Uterus (tissue), 3 donors: ENCODE measurements at regions not wholly inside any gene's neighbourhood (a gene's known extent, or its start where the extent isn't known, plus 50 kb on each side); places are given as distances from the start of the nearest gene placed in this dataset.

Source experiments
- DNase-seq, 2 donors: peaks; one replicate each; pipeline ENCODE4 v3.0.0-alpha.2; 2019 to 2020
- H3K27ac ChIP-seq, 2 donors: fragments of 200-600 bp; sonication (generic); 1 replicate in 1 of 2; 2 replicates in 1 of 2; pipeline ENCODE4 v1.5.1; 2016 to 2018
- H3K27me3 ChIP-seq, 2 donors: fragments of 200-600 bp; sonication (generic); one replicate each; pipeline ENCODE4 v1.5.1; 2018 to 2019; ENCODE audit warnings: control low read depth in 1 of 2
- H3K36me3 ChIP-seq, 2 donors: fragments of 200-600 bp; sonication (generic); one replicate each; pipeline ENCODE4 v1.5.1; 2019; ENCODE audit warnings: control low read depth in 1 of 2
- H3K4me1 ChIP-seq, 2 donors: fragments of 200-600 bp; sonication (generic); one replicate each; pipeline ENCODE4 v1.5.1; 2018 to 2019; ENCODE audit warnings: control low read depth in 1 of 2
- H3K4me3 ChIP-seq, 2 donors: fragments of 200-600 bp; sonication (generic); 1 replicate in 1 of 2; 2 replicates in 1 of 2; pipeline ENCODE4 v1.5.1; 2018 to 2019; ENCODE audit warnings: mild to moderate bottlenecking in 1 of 2
- H3K9me3 ChIP-seq, 2 donors: fragments of 200-600 bp; sonication (generic); one replicate each; pipeline ENCODE4 v1.5.1; 2019; ENCODE audit warnings: control low read depth in 1 of 2
- CTCF ChIP-seq, 4 experiments: fragments of 200-600 bp in 2 of 4; fragments of 450-650 bp in 2 of 4; sonication (generic) in 2 of 4; IDR thresholded peaks; one replicate each; pipeline ENCODE4 v1.5.1; 2016 to 2019; ENCODE audit warnings: antibody characterized with exemption in 4 of 4, mild to moderate bottlenecking in 2 of 4, moderate library complexity in 1 of 4
- POLR2A ChIP-seq, 2 donors: fragments of 450-650 bp; IDR thresholded peaks; one replicate each; pipeline ENCODE4 v1.6.1; 2016; ENCODE audit warnings: antibody characterized with exemption in 2 of 2, mild to moderate bottlenecking in 1 of 2, moderate library complexity in 1 of 2
- intact Hi-C: fragments of 100-400 bp; cut with DNase I; formaldehyde crosslinking; loops from one replicate; pipeline ENCODE4 v1.15.1; 2023; ENCODE audit warnings: low total_unique reads
- donor health status: DM: yes; HTN: yes; CAD: no.

GRCh38 chr15:26234976-26235767 lies 372.0 kb upstream of the ATP10A start:
- H3K27me3 ChIP-seq, result no peaks in the 10 kb centered on the region
- TF ChIP-seq CTCF (IDR thresholded peaks at IDR 0.05) (no peak), POLR2A (IDR thresholded peaks at IDR 0.05) (no peak)
- H3K36me3 ChIP-seq, result no peaks in the 10 kb centered on the region
- no peak overlapping the region for H3K27ac ChIP-seq
- no peak for DNase-seq
- H3K4me3 ChIP-seq, result no peak overlapping the region
- intact Hi-C loops, result no loop called here
- no peaks in the 10 kb centered on the region for H3K9me3 ChIP-seq
- no peaks in the 10 kb centered on the region for H3K4me1 ChIP-seq

DNA sequence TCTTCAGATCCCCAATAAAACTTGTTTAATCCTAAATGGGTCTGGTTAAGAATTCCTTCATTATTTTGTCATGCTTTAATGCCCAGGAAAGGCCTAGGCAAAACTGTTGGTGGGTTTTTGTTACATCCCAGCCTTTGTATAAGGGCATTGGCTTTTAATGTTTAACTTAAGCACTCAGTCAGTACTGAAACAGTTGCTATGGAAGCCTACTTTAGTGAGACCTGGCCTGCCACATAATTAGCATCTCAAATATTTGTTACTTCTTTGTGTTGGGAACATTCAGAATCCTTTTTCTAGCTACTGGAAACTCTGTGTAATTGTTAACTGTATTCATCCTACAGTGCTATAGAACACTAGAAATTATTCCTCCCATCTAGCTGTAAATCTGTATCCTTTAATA lies 369.6 kb upstream of the ATP10A start:
- Histone ChIP-seq H3K27ac (no peak overlapping the region), H3K36me3 (no peaks in the 10 kb centered on the region), H3K4me3 (no peak overlapping the region), H3K27me3 (no peaks in the 10 kb centered on the region), H3K9me3 (no peaks in the 10 kb centered on the region), H3K4me1 (no peaks in the 10 kb centered on the region)
- intact Hi-C loops, result no loop called here
- no peak for DNase-seq
- TF ChIP-seq CTCF (IDR thresholded peaks at IDR 0.05), result no peak

DNA sequence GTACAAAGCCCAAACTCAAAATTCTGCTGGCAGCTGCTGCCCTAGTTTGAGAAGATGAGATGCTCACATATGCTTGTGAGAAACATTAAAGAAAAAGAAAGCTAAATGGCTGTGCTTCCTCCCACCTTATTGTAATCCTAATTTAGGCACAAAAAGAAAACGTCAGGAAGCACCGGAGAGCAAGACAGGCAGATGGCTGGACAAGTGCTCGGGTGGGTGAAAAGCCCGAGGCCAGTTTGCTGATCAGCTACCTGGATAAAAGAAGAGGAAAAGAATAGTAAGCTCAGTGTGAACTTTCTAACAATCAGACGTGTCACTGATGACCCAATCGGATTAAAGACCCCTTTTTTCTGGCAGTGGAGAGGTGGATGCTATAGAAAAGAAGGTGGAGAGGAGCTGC lies 368.0 kb upstream of the ATP10A start:
- no peaks in the 10 kb centered on the region for H3K27me3 ChIP-seq
- no peak overlapping the region for H3K4me3 ChIP-seq
- no peaks in the 10 kb centered on the region for H3K36me3 ChIP-seq
- intact Hi-C loops, result no loop called here
- H3K9me3 ChIP-seq, result no peaks in the 10 kb centered on the region
- no peak overlapping the region for H3K27ac ChIP-seq
- no peak for DNase-seq
- no peaks in the 10 kb centered on the region for H3K4me1 ChIP-seq
- TF ChIP-seq POLR2A (IDR thresholded peaks at IDR 0.05), result no peak
- no peak for TF ChIP-seq CTCF (IDR thresholded peaks at IDR 0.05)

DNA sequence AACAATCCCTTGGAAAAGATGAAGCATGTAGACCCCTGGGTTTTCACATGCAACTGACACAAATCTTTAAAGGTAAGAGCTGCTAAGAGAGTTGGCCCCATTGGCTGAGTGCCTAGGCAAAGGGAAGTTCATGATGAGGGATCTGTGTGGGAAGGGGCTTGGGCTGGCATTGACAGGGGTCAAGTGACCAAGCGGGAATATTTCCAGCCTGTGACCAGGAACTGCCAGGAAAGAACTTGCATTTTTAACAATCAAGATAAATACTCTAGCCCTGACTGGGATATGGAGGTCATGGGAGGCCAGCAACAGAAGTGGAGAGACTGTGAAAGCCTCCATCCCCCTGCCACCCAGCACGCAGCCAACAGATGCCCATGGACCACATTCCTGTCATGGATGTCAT lies 361.1 kb upstream of the ATP10A start:
- Histone ChIP-seq H3K9me3 (no peaks in the 10 kb centered on the region), H3K27me3 (no peaks in the 10 kb centered on the region), H3K4me3 (no peak overlapping the region), H3K4me1 (no peaks in the 10 kb centered on the region), H3K27ac (no peak overlapping the region), H3K36me3 (no peaks in the 10 kb centered on the region)
- intact Hi-C loops, result no loop called here
- no peak for TF ChIP-seq CTCF (IDR thresholded peaks at IDR 0.05)
- no peak for TF ChIP-seq POLR2A (IDR thresholded peaks at IDR 0.05)
- no peak for DNase-seq

DNA sequence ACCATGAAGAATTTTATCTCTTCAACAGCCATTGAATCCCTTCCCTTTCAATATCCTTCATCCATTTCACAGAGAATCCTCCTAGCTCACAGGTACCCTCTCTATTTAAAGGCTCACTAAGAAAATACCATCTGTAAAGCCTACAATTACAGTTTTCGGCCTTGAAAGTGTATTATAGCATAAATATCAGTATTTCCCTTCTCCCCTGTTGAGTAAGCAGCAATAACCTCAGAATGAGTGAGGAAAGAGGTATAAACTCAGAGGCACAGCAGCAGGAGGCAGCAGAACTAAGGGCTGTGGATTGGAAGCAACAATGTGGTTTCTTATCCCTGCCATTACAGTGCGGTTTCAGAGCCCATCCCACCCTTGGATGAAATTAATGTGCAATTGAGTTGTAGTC lies 360.6 kb upstream of the ATP10A start:
- H3K4me3 ChIP-seq, result no peak overlapping the region
- no peak overlapping the region for H3K27ac ChIP-seq
- TF ChIP-seq CTCF (IDR thresholded peaks at IDR 0.05), result no peak
- TF ChIP-seq POLR2A (IDR thresholded peaks at IDR 0.05), result no peak
- H3K9me3 ChIP-seq, result no peaks in the 10 kb centered on the region
- intact Hi-C loops, result no loop called here
- no peak for DNase-seq
- no peaks in the 10 kb centered on the region for H3K36me3 ChIP-seq
- H3K4me1 ChIP-seq, result no peaks in the 10 kb centered on the region
- no peaks in the 10 kb centered on the region for H3K27me3 ChIP-seq
